Thyroid gland (tissue), 4 donors: ENCODE measurements at regions not wholly inside any gene's neighbourhood (a gene's known extent, or its start where the extent isn't known, plus 50 kb on each side); places are given as distances from the start of the nearest gene placed in this dataset.

ENCODE experiments used
- POLR2A ChIP-seq, 2 donors: fragments of 450-650 bp; IDR thresholded peaks; one replicate each; pipeline ENCODE4 v1.6.1; 2017; ENCODE audit warnings: antibody characterized with exemption in 2 of 2, mild to moderate bottlenecking in 2 of 2, moderate library complexity in 1 of 2
- TF ChIP-seq, protein P1 (sequence below), 6 experiments: fragments of 200-600 bp in 3 of 6; fragments of 450-650 bp in 3 of 6; sonication (generic) in 3 of 6; IDR thresholded peaks; one replicate each; pipeline ENCODE4 v1.5.1; 2016 to 2019; ENCODE audit warnings: antibody characterized with exemption in 6 of 6, mild to moderate bottlenecking in 2 of 6, inconsistent platforms in 1 of 6, moderate library complexity in 1 of 6

- TF ChIP-seq, protein P1, sequence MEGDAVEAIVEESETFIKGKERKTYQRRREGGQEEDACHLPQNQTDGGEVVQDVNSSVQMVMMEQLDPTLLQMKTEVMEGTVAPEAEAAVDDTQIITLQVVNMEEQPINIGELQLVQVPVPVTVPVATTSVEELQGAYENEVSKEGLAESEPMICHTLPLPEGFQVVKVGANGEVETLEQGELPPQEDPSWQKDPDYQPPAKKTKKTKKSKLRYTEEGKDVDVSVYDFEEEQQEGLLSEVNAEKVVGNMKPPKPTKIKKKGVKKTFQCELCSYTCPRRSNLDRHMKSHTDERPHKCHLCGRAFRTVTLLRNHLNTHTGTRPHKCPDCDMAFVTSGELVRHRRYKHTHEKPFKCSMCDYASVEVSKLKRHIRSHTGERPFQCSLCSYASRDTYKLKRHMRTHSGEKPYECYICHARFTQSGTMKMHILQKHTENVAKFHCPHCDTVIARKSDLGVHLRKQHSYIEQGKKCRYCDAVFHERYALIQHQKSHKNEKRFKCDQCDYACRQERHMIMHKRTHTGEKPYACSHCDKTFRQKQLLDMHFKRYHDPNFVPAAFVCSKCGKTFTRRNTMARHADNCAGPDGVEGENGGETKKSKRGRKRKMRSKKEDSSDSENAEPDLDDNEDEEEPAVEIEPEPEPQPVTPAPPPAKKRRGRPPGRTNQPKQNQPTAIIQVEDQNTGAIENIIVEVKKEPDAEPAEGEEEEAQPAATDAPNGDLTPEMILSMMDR (IDR thresholded peaks at IDR 0.05), result no peak
- TF ChIP-seq POLR2A (IDR thresholded peaks at IDR 0.05), result no peak
Measured at GRCh38 chr10:130728531-130729215, 582.8 kb downstream of the TCERG1L start.
